ENCODE measurements at regions not wholly inside any gene's neighbourhood (a gene's known extent, or its start where the extent isn't known, plus 50 kb on each side); places are given as distances from the start of the nearest gene placed in this dataset.

- TF ChIP-seq POLR2AphosphoS5 (IDR thresholded peaks at IDR 0.05; ENCODE audit: low read depth) (no peak), CTCF (conservative IDR thresholded peaks at IDR 0.05; ENCODE audit: low read depth in 2 of 2) (no peak), EZH2 (IDR thresholded peaks at IDR 0.05; ENCODE audit: low read depth, unreplicated experiment) (no peak), REST (IDR thresholded peaks at IDR 0.05; ENCODE audit: unreplicated experiment) (no peak), EZH2phosphoT487 (IDR thresholded peaks at IDR 0.05; ENCODE audit: unreplicated experiment) (no peak)
Measured at GRCh38 chr21:16169102-16169511, 439.3 kb downstream of the USP25 start.

Measured in GM23338 (cell line).